Ovary (tissue), 7 donors: ENCODE measurements at regions not wholly inside any gene's neighbourhood (a gene's known extent, or its start where the extent isn't known, plus 50 kb on each side); places are given as distances from the start of the nearest gene placed in this dataset.

ENCODE experiments used
- DNase-seq, 5 donors: peaks; one replicate each; pipeline ENCODE4 v3.0.0-alpha.2; 2019 to 2020
- H3K27ac ChIP-seq, 2 donors: fragments of 200-600 bp; one replicate each; pipeline versions ENCODE4 v1.5.1 to v1.8.0; 2019 to 2022
- H3K27me3 ChIP-seq: fragments of 200-600 bp; one replicate; pipeline ENCODE4 v1.8.0; 2022
- H3K36me3 ChIP-seq: fragments of 200-600 bp; sonication (generic); one replicate; pipeline ENCODE4 v1.5.1; 2019
- H3K4me1 ChIP-seq: one replicate; pipeline ENCODE4 v1.8.1; 2013; ENCODE audit warnings: mild to moderate bottlenecking, moderate library complexity; ENCODE audit not compliant: insufficient read depth
- H3K4me3 ChIP-seq: fragments of 200-600 bp; sonication (generic); one replicate; pipeline ENCODE4 v1.5.1; 2017
- H3K9me3 ChIP-seq, 2 donors: fragments of 200-600 bp in 1 of 2; sonication (generic) in 1 of 2; one replicate each; pipeline versions ENCODE4 v1.5.1 to v1.8.1; 2013 to 2019; ENCODE audit warnings: mild to moderate bottlenecking in 1 of 2, moderate library complexity in 1 of 2
- CTCF ChIP-seq, 3 donors: fragments of 450-650 bp in 2 of 3; fragments of 200-600 bp in 1 of 3; IDR thresholded peaks; one replicate each; pipeline versions ENCODE4 v1.5.1 to v1.8.0; 2016 to 2022; ENCODE audit warnings: antibody characterized with exemption in 3 of 3, mild to moderate bottlenecking in 1 of 3
- EP300 ChIP-seq: sonication (generic); formaldehyde crosslinking; IDR thresholded peaks from one replicate; pipeline ENCODE4 v1.6.1; 2017; ENCODE audit warnings: antibody characterized with exemption
- POLR2A ChIP-seq: fragments of 450-650 bp; IDR thresholded peaks from one replicate; pipeline ENCODE4 v1.6.1; 2017; ENCODE audit warnings: antibody characterized with exemption, mild to moderate bottlenecking, moderate library complexity
- WGBS, 3 donors: extraction: QIAGEN DNeasy Blood & Tissue Kit in 1 of 3; methylation state at CpG; one replicate each; pipeline versions ENCODE4 v1.1.5 to v1.1.7; 2013 to 2017; 5-methylcytosine and 5-hydroxymethylcytosine counted together
- intact Hi-C, 4 donors: fragments of 100-400 bp; cut with DNase I; formaldehyde crosslinking; loops; one replicate each; pipeline versions ENCODE4 v1.11.0 to v1.15.1; 2022 to 2023
- donor health status: DM: no; HTN: no; CAD: no; lungs with moderate emphysema.
- donor health status: DM: no; HTN: no; CAD: no.
- donor health status: Bipolar disorder and iron deficiency.
- donor health status: DM: no; HTN: no; CAD: no.
- donor health status: DM: yes; HTN: yes; CAD: no.

DNA sequence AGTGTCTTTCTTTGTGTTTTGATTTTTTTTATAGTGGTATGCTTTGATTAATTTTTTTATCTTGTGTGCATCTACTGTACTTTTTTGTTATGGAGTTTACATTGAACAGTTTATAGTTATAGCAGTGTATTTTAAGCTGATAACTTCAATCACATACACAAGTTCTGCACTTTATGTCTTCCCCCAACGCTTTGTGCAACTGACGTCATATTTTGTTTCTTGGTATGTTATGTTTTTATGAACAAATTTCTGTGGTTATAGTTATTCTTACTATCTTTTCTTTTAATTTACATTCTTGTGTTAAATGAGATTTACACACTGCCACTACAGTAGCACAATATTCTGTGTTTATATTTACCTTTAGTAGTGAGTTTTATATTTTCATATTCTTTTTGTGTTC is 197.1 kb downstream of the SNAPC1 start:
- intact Hi-C loops, result no loop called here
- DNase-seq, result no peak
- Histone ChIP-seq H3K27ac (no peak overlapping the region), H3K4me3 (no peak overlapping the region), H3K9me3 (no peaks in the 10 kb centered on the region), H3K4me1 (no peaks in the 10 kb centered on the region), H3K36me3 (no peaks in the 10 kb centered on the region), H3K27me3 (no peaks in the 10 kb centered on the region)
- TF ChIP-seq POLR2A, result no peak
- WGBS, 3 donors, result 60 to 80% (median 74%) methylated on average over 2 of the region's 2 CpGs

DNA sequence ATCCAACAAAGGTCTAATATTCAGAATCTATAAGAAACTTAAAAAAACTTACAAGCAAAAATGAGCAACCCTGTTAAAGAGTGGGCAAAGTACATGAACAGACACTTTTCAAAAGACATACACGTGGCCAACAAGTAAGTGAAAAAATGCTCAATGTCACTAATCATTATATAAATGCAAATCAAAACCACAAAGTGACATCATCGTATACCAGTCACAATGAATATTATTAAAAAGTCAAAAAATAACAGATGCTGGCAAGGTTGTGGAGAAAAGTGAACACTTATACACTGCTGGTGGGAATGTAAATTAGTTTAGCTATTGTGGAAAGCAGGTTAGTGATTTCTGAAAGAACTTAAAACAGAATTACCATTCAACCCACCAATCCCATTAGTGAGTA is 199.1 kb downstream of the SNAPC1 start:
- WGBS, 3 donors, result 84 to 85% (median 85%) methylated on average over 2 of the region's 2 CpGs
- H3K36me3 ChIP-seq, result no peaks in the 10 kb centered on the region
- no peaks in the 10 kb centered on the region for H3K4me1 ChIP-seq
- H3K27ac ChIP-seq, result no peak overlapping the region
- TF ChIP-seq CTCF (IDR thresholded peaks at IDR 0.05), result no peak
- TF ChIP-seq POLR2A, result no peak
- TF ChIP-seq EP300, result no peak
- H3K4me3 ChIP-seq, result no peak overlapping the region
- intact Hi-C loops, result no loop called here
- no peak for DNase-seq
- H3K9me3 ChIP-seq, result no peaks in the 10 kb centered on the region
- H3K27me3 ChIP-seq, result no peaks in the 10 kb centered on the region

DNA sequence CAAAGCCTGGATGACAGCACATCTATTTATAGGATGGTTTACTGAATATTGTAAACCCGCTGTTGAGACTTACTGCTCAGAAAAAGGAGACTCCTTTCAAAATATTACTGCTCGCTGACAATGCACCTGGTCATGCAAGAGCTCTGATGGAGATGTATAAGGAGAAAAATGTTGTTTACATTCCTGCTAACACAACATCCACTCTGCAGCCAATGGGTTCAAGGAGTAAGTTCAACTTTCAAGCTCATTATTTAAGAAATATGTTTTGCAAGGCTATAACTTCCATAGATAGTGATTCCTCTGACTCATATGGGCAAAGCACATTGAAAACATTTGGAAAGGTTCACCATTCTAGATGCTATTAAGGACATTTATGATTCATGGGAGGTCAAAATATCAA is 201.7 kb downstream of the SNAPC1 start:
- no peak overlapping the region for H3K4me3 ChIP-seq
- no peak overlapping the region for H3K27ac ChIP-seq
- H3K9me3 ChIP-seq, result no peaks in the 10 kb centered on the region
- DNase-seq, result no peak
- no peaks in the 10 kb centered on the region for H3K4me1 ChIP-seq
- intact Hi-C loops, result no loop called here
- H3K27me3 ChIP-seq, result no peaks in the 10 kb centered on the region
- H3K36me3 ChIP-seq, result no peaks in the 10 kb centered on the region
- 46 to 66% (median 47%) methylated on average over 2 of the region's 2 CpGs for WGBS, 3 donors
- TF ChIP-seq CTCF (IDR thresholded peaks at IDR 0.05) (no peak), POLR2A (no peak), EP300 (no peak)

GRCh38 chr14:61965030-61965745 is 203.0 kb downstream of the SNAPC1 start:
- TF ChIP-seq EP300, result no peak
- no peak for TF ChIP-seq POLR2A
- TF ChIP-seq CTCF (IDR thresholded peaks at IDR 0.05), result no peak
- H3K27me3 ChIP-seq, result no peaks in the 10 kb centered on the region
- no peaks in the 10 kb centered on the region for H3K4me1 ChIP-seq
- no peak overlapping the region for H3K27ac ChIP-seq
- no peaks in the 10 kb centered on the region for H3K36me3 ChIP-seq
- DNase-seq, result no peak
- intact Hi-C loops, result no loop called here
- H3K4me3 ChIP-seq, result no peak overlapping the region
- 84 to 94% (median 87%) methylated on average over 2 of the region's 2 CpGs for WGBS, 3 donors
- H3K9me3 ChIP-seq, result no peaks in the 10 kb centered on the region

DNA sequence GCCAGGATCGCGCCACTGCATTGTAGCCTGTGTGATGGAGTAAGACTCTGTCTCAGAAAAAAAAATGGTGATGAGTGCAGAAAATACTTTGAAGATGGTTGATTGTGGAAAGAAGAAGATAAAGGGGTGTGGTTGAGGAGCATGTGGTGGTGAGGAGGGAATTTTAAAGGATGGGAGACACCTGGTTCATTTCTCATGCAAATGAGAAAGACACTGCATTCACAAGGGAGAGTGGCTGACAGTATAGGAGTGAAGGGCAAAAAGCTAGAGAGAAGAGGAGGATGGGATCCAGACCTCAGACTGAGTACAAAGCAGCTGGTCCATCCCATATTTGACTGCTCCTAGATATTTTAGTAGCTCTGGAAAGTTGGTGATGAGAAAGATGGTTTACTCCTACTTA is 206.0 kb downstream of the SNAPC1 start:
- TF ChIP-seq EP300 (no peak), POLR2A (no peak), CTCF (IDR thresholded peaks at IDR 0.05) (no peak)
- no peak overlapping the region for H3K4me3 ChIP-seq
- H3K4me1 ChIP-seq, result no peaks in the 10 kb centered on the region
- no peaks in the 10 kb centered on the region for H3K36me3 ChIP-seq
- no peaks in the 10 kb centered on the region for H3K9me3 ChIP-seq
- DNase-seq, result no peak
- 91 to 96% (median 96%) methylated on average over 2 of the region's 2 CpGs for WGBS, 3 donors
- H3K27me3 ChIP-seq, result no peaks in the 10 kb centered on the region
- intact Hi-C loops, result no loop called here
- no peak overlapping the region for H3K27ac ChIP-seq
